IMR-90 (cell line): ENCODE measurements at regions not wholly inside any gene's neighbourhood (a gene's known extent, or its start where the extent isn't known, plus 50 kb on each side); places are given as distances from the start of the nearest gene placed in this dataset.

Experiments used
- ATAC-seq: fragments of 200-7000 bp; cut with Tn5 transposase; 2 replicates; pipeline ENCODE4 v1.9.1; 2020; ENCODE audit warnings: low read depth, mild to moderate bottlenecking, moderate library complexity
- BruUV-seq: library from RNA; stranded (reverse); fragments of 400-500 nt; replicated peaks from 2 replicates; lab custom pipeline; 2021; lab: Mats Ljungman, UMichigan
- CTCF ChIA-PET: fragments of 300-600 bp; formaldehyde crosslinking; extraction: SDS; loops from one replicate; lab custom pipeline; 2021; ENCODE audit warnings: antibody characterized with exemption; lab: Yijun Ruan, JAX
- POLR2A ChIA-PET: fragments of 300-600 bp; sonication (Branson Sonifier 250); formaldehyde crosslinking; loops from one replicate; lab custom pipeline; 2022; ENCODE audit warnings: antibody characterized with exemption; ENCODE audit not compliant: unreplicated experiment; lab: Charles Lee
- DNase-seq: peaks from one replicate; pipeline ENCODE4 v3.0.0; 2013
- H2AFZ ChIP-seq: replicated peaks from 2 replicates; pipeline ENCODE3; 2013; ENCODE audit warnings: low read length, mild to moderate bottlenecking; ENCODE audit not compliant: poor library complexity
- H2AK5ac ChIP-seq: 2 replicates; pipeline ENCODE4 v1.6.1; 2013; ENCODE audit warnings: low read depth, low read length, inconsistent platforms
- H2AK9ac ChIP-seq: replicated peaks from 2 replicates; pipeline ENCODE3; 2013; ENCODE audit warnings: mild to moderate bottlenecking, low read depth, low read length, moderate library complexity; ENCODE audit not compliant: poor library complexity
- H2BK120ac ChIP-seq: 2 replicates; pipeline ENCODE4 v1.6.1; 2013; ENCODE audit warnings: low read depth, low read length, inconsistent platforms
- H2BK15ac ChIP-seq: 3 replicates; pipeline ENCODE4 v1.6.1; 2013; ENCODE audit warnings: low read depth, low read length, inconsistent platforms
- H2BK20ac ChIP-seq: 2 replicates; pipeline ENCODE4 v1.6.1; 2013; ENCODE audit warnings: low read depth, mild to moderate bottlenecking, inconsistent platforms, low read length, moderate library complexity
- H2BK5ac ChIP-seq: 2 replicates; pipeline ENCODE4 v1.6.1; 2013; ENCODE audit warnings: mild to moderate bottlenecking, low read depth, low read length, inconsistent platforms; ENCODE audit not compliant: poor library complexity, severe bottlenecking
- H3K14ac ChIP-seq: replicated peaks from 2 replicates; pipeline ENCODE4 v1.6.1; 2013; ENCODE audit warnings: low read depth, low read length, inconsistent platforms
- H3K18ac ChIP-seq: 2 replicates; pipeline ENCODE4 v1.6.1; 2013; ENCODE audit warnings: low read depth, low read length, control low read depth
- H3K23ac ChIP-seq: 2 replicates; pipeline ENCODE4 v1.6.1; 2013; ENCODE audit warnings: low read depth, low read length, inconsistent platforms
- H3K27ac ChIP-seq: 2 replicates; pipeline ENCODE4 v1.5.1; 2013; ENCODE audit warnings: mild to moderate bottlenecking, control low read depth, low read length; ENCODE audit not compliant: insufficient read depth
- H3K27me3 ChIP-seq: 2 replicates; pipeline ENCODE4 v1.6.1; 2013; ENCODE audit warnings: low read length; ENCODE audit not compliant: control insufficient read depth, insufficient read depth
- H3K36me3 ChIP-seq: 2 replicates; pipeline ENCODE4 v1.6.1; 2013; ENCODE audit warnings: low read length, mixed read lengths; ENCODE audit not compliant: control insufficient read depth, insufficient read depth
- H3K4ac ChIP-seq: 2 replicates; pipeline ENCODE4 v1.6.1; 2013; ENCODE audit warnings: low read depth, low read length, inconsistent platforms
- H3K4me1 ChIP-seq: 2 replicates; pipeline ENCODE4 v1.6.1; 2013; ENCODE audit warnings: low read length, mixed read lengths; ENCODE audit not compliant: control insufficient read depth, insufficient read depth
- H3K4me2 ChIP-seq: 2 replicates; pipeline ENCODE4 v1.6.1; 2013; ENCODE audit warnings: low read depth, mild to moderate bottlenecking, control low read depth, low read length, moderate library complexity
- H3K4me3 ChIP-seq: 2 replicates; pipeline ENCODE4 v1.5.1; 2013; ENCODE audit warnings: low read depth, mild to moderate bottlenecking, control low read depth, low read length, moderate library complexity; ENCODE audit not compliant: insufficient read depth
- H3K56ac ChIP-seq: 2 replicates; pipeline ENCODE4 v1.6.1; 2013; ENCODE audit warnings: low read length, inconsistent platforms; ENCODE audit not compliant: insufficient read depth; ENCODE audit errors: extremely low read depth
- H3K79me1 ChIP-seq, 2 experiments: 2 replicates each; pipeline ENCODE4 v1.6.1; 2013; ENCODE audit warnings: low read length in 2 of 2, inconsistent platforms in 1 of 2, low read depth in 1 of 2
- H3K9ac ChIP-seq: 2 replicates; pipeline ENCODE4 v1.6.1; 2013; ENCODE audit warnings: low read depth, low read length, control low read depth
- H3K9me1 ChIP-seq: 2 replicates; pipeline ENCODE4 v1.6.1; 2013; ENCODE audit warnings: low read length, inconsistent platforms; ENCODE audit not compliant: insufficient read depth
- H3K9me3 ChIP-seq: 2 replicates; pipeline ENCODE4 v1.6.1; 2013; ENCODE audit warnings: low read length; ENCODE audit not compliant: control insufficient read depth, insufficient read depth
- H4K20me1 ChIP-seq: 2 replicates; pipeline ENCODE4 v1.6.1; 2013; ENCODE audit warnings: low read length, inconsistent platforms; ENCODE audit not compliant: insufficient read depth
- H4K5ac ChIP-seq: 2 replicates; pipeline ENCODE4 v1.6.1; 2013; ENCODE audit warnings: mild to moderate bottlenecking, low read depth, low read length, control low read depth
- H4K8ac ChIP-seq, 2 experiments: 2 replicates each; pipeline ENCODE4 v1.6.1; 2013; ENCODE audit warnings: low read depth in 2 of 2, low read length in 2 of 2, control low read depth in 1 of 2, inconsistent platforms in 1 of 2
- H4K91ac ChIP-seq: 2 replicates; pipeline ENCODE4 v1.6.1; 2013; ENCODE audit warnings: low read depth, low read length, inconsistent platforms; ENCODE audit not compliant: insufficient read depth
- FOS ChIP-seq: fragments of 150-350 bp; IDR thresholded peaks from 2 replicates; pipeline ENCODE4 v1.6.1; 2016; ENCODE audit warnings: low read depth, low read length
- MAFK ChIP-seq: IDR thresholded peaks from 2 replicates; pipeline ENCODE4 v1.6.1; 2012; ENCODE audit warnings: low read depth, low read length, improper control_type of control experiment
- POLR2A ChIP-seq: IDR thresholded peaks from 2 replicates; pipeline ENCODE4 v1.6.1; 2012; ENCODE audit warnings: mild to moderate bottlenecking, low read depth, low read length
- RAD21 ChIP-seq: IDR thresholded peaks from 2 replicates; pipeline ENCODE4 v1.6.1; 2012; ENCODE audit warnings: low read length, improper control_type of control experiment
- RCOR1 ChIP-seq: IDR thresholded peaks from 2 replicates; pipeline ENCODE4 v1.6.1; 2012; ENCODE audit warnings: mild to moderate bottlenecking, low read length, improper control_type of control experiment; ENCODE audit not compliant: insufficient replicate concordance
- WGBS, 2 experiments: methylation state at CpG; one replicate each; pipeline versions ENCODE4 v1.1.5 to v1.1.7; 2013; ENCODE audit warnings: missing lambda C conversion rate in 2 of 2; ENCODE audit not compliant: insufficient read length in 1 of 2; ENCODE audit errors: extremely low coverage in 2 of 2; 5-methylcytosine and 5-hydroxymethylcytosine counted together
- dilution Hi-C: fragments of 300-500 bp; cut with HindIII; formaldehyde crosslinking; loops from one replicate; pipeline ENCODE4 v1.14.3; 2018; ENCODE audit warnings: low sequenced_read_pairs; ENCODE audit not compliant: unreplicated experiment
- in situ Hi-C: fragments of 300-500 bp; cut with MboI; formaldehyde crosslinking; loops from 3 replicates; pipeline ENCODE4 v1.14.3; 2019; ENCODE audit warnings: low sequenced_read_pairs, inconsistent platforms, mixed read lengths
- intact Hi-C: fragments of 100-400 bp; cut with micrococcal nuclease; formaldehyde crosslinking; loops from 2 replicates; pipeline ENCODE4 v1.10.0; 2022
- TF ChIP-seq, protein P1 (sequence below): fragments of 150-350 bp; IDR thresholded peaks from 2 replicates; pipeline ENCODE4 v1.6.1; 2016; ENCODE audit warnings: low read depth, mild to moderate bottlenecking, low read length, moderate library complexity, borderline replicate concordance

DNA sequence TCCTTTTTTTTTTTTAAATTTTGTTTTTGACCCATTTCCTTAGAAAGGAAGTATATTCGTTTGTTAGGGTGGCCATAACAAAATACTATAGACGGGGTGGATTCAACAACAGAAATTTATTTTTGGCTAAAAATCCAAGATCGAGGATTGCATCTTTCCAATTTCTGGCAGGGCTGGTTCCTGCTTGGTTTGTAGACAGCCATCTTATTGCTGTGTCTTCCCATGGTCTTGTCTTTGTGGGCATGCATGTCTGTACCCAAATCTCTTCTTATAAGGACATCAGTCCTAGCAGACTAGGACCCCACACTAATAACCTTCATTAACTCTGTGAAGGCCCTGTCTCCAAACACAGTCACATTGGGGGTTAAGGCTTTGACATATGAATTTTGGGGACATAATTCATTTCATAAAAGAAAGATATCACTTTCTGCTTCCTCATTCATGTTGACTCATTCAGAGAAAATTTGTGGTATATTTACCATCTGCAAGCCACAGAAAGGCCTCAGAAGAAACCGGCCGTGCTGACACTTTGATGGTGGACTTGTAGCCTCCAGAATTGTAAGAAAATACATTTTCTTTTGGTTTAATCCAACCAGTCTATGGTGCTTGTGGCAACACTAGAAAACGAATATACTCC lies 262.1 kb downstream of the LPIN1 start:
- Histone ChIP-seq H4K8ac (peak overlapping the region in 1 of 2 experiments; percentile 85; a peak in 2 of 4 replicates), H3K56ac (no peak overlapping the region), H3K14ac (0 out of 2 replicates have a peak overlapping the region, but pooled peaks have one; percentile 57), H4K20me1 (no peaks in the 10 kb centered on the region), H3K27ac (no peak overlapping the region), H2AFZ (no peak overlapping the region), H3K9me3 (no peaks in the 10 kb centered on the region), H3K27me3 (no peaks in the 10 kb centered on the region), H3K4me3 (no peak overlapping the region), H3K23ac (peak overlapping the region; percentile 34; the same call in 1 of the 2 replicates), H2BK20ac (peak overlapping the region; percentile 67), H3K36me3 (no peaks in the 10 kb centered on the region), H2BK120ac (peak overlapping the region; percentile 88), H2BK15ac (no peak overlapping the region; the same call in 2 of the 3 replicates), H3K9ac (no peak overlapping the region), H3K4me1 (peaks cover 5% of the 10 kb centered on the region; the same call in 1 of the 2 replicates), H2AK9ac (no peak overlapping the region), H3K4ac (no peak overlapping the region), H3K4me2 (peak overlapping the region; percentile 54; the same call in 1 of the 2 replicates), H2BK5ac (peak overlapping the region; percentile 70), H3K18ac (peak overlapping the region; percentile 88; the same call in 1 of the 2 replicates), H4K91ac (no peak overlapping the region), H2AK5ac (peak overlapping the region; percentile 50; the same call in 1 of the 2 replicates), H3K79me1 (no peaks in the 10 kb centered on the region), H3K9me1 (no peaks in the 10 kb centered on the region; the same call in 1 of the 2 replicates), H4K5ac (peak overlapping the region; percentile 82; the same call in 1 of the 2 replicates)
- DNase-seq: peak; percentile 64
- TF ChIP-seq RCOR1 (no peak), POLR2A (no peak), MAFK (no peak), FOS (no peak), RAD21 (no peak)
- TF ChIP-seq, protein P1, sequence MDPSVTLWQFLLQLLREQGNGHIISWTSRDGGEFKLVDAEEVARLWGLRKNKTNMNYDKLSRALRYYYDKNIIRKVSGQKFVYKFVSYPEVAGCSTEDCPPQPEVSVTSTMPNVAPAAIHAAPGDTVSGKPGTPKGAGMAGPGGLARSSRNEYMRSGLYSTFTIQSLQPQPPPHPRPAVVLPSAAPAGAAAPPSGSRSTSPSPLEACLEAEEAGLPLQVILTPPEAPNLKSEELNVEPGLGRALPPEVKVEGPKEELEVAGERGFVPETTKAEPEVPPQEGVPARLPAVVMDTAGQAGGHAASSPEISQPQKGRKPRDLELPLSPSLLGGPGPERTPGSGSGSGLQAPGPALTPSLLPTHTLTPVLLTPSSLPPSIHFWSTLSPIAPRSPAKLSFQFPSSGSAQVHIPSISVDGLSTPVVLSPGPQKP: no peak
- dilution Hi-C loops: no loop called here
- ATAC-seq: peak; percentile 68
- in situ Hi-C loops: no loop called here
- WGBS, 2 experiments: no CpG with 5 or more reads among the region's 6 CpGs
- no TSS peak for BruUV-seq
- POLR2A ChIA-PET: no interaction called here
- CTCF ChIA-PET: no interaction called here
- intact Hi-C loops: loop anchor here (2.0 to 5.0 kb wide), 2 partner anchors 16 to 709 kb away; partner anchors contain the start of gene TRIB2
